ENCODE measurements at regions not wholly inside any gene's neighbourhood (a gene's known extent, or its start where the extent isn't known, plus 50 kb on each side); places are given as distances from the start of the nearest gene placed in this dataset.

- TF ChIP-seq CTCF (conservative IDR thresholded peaks at IDR 0.05; ENCODE audit: low read length) (no peak), EZH2phosphoT487 (IDR thresholded peaks at IDR 0.05; ENCODE audit: borderline replicate concordance, low read depth, low read length) (no peak)
These were observed 201.5 kb upstream of the CPHXL start for GRCh38 chr16:75927810-75928209.
